GM23338 (cell line): ENCODE measurements at regions not wholly inside any gene's neighbourhood (a gene's known extent, or its start where the extent isn't known, plus 50 kb on each side); places are given as distances from the start of the nearest gene placed in this dataset.

ENCODE experiments used
- ATAC-seq: fragments of 200-7000 bp; cut with Tn5 transposase; 3 replicates; pipeline ENCODE4 v1.9.1; 2020
- DNase-seq: peaks from one replicate; pipeline ENCODE4 v3.0.0-alpha.2; 2015; ENCODE audit warnings: low spot score
- H2AFZ ChIP-seq: fragments of 200-600 bp; sonication (generic); 2 replicates; pipeline ENCODE4 v1.8.0; 2016; ENCODE audit warnings: antibody characterized with exemption, mild to moderate bottlenecking, moderate library complexity
- H3F3A ChIP-seq: fragments of 200-600 bp; sonication (generic); replicated peaks from 2 replicates; pipeline ENCODE4 v1.8.0; 2017; ENCODE audit warnings: antibody characterized with exemption, mixed run types, low read depth
- H3K27ac ChIP-seq: fragments of 200-600 bp; sonication (generic); 2 replicates; pipeline ENCODE4 v1.6.1; 2016; ENCODE audit warnings: low read depth
- H3K27me3 ChIP-seq: fragments of 200-600 bp; sonication (generic); 2 replicates; pipeline ENCODE4 v1.8.0; 2016; ENCODE audit warnings: mild to moderate bottlenecking, mixed run types, moderate library complexity; ENCODE audit not compliant: insufficient read depth
- H3K36me3 ChIP-seq: fragments of 200-600 bp; sonication (generic); 2 replicates; pipeline ENCODE4 v1.8.0; 2016; ENCODE audit warnings: mild to moderate bottlenecking; ENCODE audit not compliant: insufficient read depth
- H3K4me1 ChIP-seq: fragments of 200-600 bp; sonication (generic); 2 replicates; pipeline ENCODE4 v1.8.0; 2016; ENCODE audit warnings: mild to moderate bottlenecking, moderate library complexity; ENCODE audit not compliant: insufficient read depth
- H3K4me2 ChIP-seq: fragments of 200-600 bp; sonication (generic); 2 replicates; pipeline ENCODE4 v1.7.1; 2017; ENCODE audit warnings: mixed run types
- H3K4me3 ChIP-seq: fragments of 200-600 bp; sonication (generic); 2 replicates; pipeline ENCODE4 v1.6.1; 2016; ENCODE audit warnings: mixed run types
- H3K79me2 ChIP-seq: fragments of 200-600 bp; sonication (generic); replicated peaks from 2 replicates; pipeline ENCODE4 v1.8.0; 2017; ENCODE audit warnings: mild to moderate bottlenecking; ENCODE audit not compliant: insufficient read depth
- H3K9me2 ChIP-seq: fragments of 200-600 bp; sonication (generic); 2 replicates; pipeline ENCODE4 v1.8.0; 2017; ENCODE audit not compliant: insufficient read depth
- H4K20me1 ChIP-seq: fragments of 200-600 bp; sonication (generic); replicated peaks from 2 replicates; pipeline ENCODE4 v1.8.0; 2017; ENCODE audit warnings: mild to moderate bottlenecking; ENCODE audit not compliant: insufficient read depth
- H3K27ac Mint-ChIP-seq: 2 replicates; pipeline ENCODE4 v1.8.0; 2020; ENCODE audit warnings: inconsistent platforms, mild to moderate bottlenecking, moderate library complexity, mixed read lengths
- H3K27me3 Mint-ChIP-seq: 3 replicates; pipeline ENCODE4 v1.8.0; 2022; ENCODE audit warnings: low read depth, mild to moderate bottlenecking, moderate library complexity, mixed read lengths, inconsistent platforms; ENCODE audit not compliant: insufficient read depth, poor library complexity
- H3K36me3 Mint-ChIP-seq: 3 replicates; pipeline ENCODE4 v1.8.0; 2021; ENCODE audit warnings: low read depth, mild to moderate bottlenecking, inconsistent platforms, moderate library complexity, mixed read lengths
- H3K4me1 Mint-ChIP-seq: 3 replicates; pipeline ENCODE4 v1.8.0; 2020; ENCODE audit warnings: mild to moderate bottlenecking, inconsistent platforms, mixed read lengths
- H3K4me3 Mint-ChIP-seq: 3 replicates; pipeline ENCODE4 v1.8.0; 2021; ENCODE audit warnings: moderate library complexity, mild to moderate bottlenecking, inconsistent platforms, mixed read lengths
- H3K9me3 Mint-ChIP-seq: 3 replicates; pipeline ENCODE4 v1.8.0; 2020; ENCODE audit warnings: moderate library complexity, mild to moderate bottlenecking, inconsistent platforms, mixed read lengths
- ETS1 ChIP-seq: IDR thresholded peaks from 2 replicates; pipeline ENCODE4 v1.6.1; 2016; ENCODE audit warnings: antibody characterized with exemption
- EZH2 ChIP-seq: fragments of 200-600 bp; sonication (generic); IDR thresholded peaks from one replicate; pipeline ENCODE4 v1.8.0; 2017; ENCODE audit warnings: antibody characterized with exemption, mild to moderate bottlenecking, low read depth; ENCODE audit not compliant: unreplicated experiment
- JUNB ChIP-seq: IDR thresholded peaks from one replicate; pipeline ENCODE4 v1.6.1; 2016; ENCODE audit warnings: antibody characterized with exemption; ENCODE audit not compliant: unreplicated experiment
- POLR2AphosphoS5 ChIP-seq: IDR thresholded peaks from 2 replicates; pipeline ENCODE4 v1.6.1; 2016; ENCODE audit warnings: antibody characterized with exemption, low read depth
- REST ChIP-seq: IDR thresholded peaks from one replicate; pipeline ENCODE4 v1.6.1; 2018; ENCODE audit warnings: antibody characterized with exemption; ENCODE audit not compliant: unreplicated experiment
- TF ChIP-seq, protein P1 (sequence below), 2 experiments: fragments of 200-600 bp in 1 of 2; sonication (generic) in 1 of 2; conservative IDR thresholded peaks; 2 replicates each; pipeline versions ENCODE4 v1.5.1 to v1.6.1; 2016 to 2017; ENCODE audit warnings: antibody characterized with exemption in 2 of 2, low read depth in 2 of 2, mild to moderate bottlenecking in 2 of 2, moderate library complexity in 1 of 2

DNA sequence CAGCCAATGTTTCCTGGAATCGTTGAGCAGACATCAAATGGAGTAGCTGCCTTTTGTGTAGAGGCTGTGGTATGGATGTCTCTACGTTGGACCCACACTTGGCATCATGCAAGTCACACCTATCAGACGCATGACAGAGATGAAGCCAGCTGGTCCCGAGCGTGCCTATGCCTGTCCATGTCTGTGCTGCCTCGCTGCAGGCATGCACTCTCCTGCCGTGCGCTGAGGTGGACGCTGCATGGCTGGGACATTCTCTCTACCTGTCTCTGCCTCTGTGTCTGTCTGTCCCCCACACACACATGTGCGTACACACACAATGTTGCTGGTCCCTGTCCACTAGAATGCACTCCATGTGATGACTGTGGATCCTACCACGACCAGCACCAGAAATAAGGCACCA is 514.2 kb upstream of the MYT1L start (continued):
- no peak for TF ChIP-seq EZH2
- no peak for TF ChIP-seq JUNB
- no peak for TF ChIP-seq REST
- no peak for TF ChIP-seq POLR2AphosphoS5

DNA sequence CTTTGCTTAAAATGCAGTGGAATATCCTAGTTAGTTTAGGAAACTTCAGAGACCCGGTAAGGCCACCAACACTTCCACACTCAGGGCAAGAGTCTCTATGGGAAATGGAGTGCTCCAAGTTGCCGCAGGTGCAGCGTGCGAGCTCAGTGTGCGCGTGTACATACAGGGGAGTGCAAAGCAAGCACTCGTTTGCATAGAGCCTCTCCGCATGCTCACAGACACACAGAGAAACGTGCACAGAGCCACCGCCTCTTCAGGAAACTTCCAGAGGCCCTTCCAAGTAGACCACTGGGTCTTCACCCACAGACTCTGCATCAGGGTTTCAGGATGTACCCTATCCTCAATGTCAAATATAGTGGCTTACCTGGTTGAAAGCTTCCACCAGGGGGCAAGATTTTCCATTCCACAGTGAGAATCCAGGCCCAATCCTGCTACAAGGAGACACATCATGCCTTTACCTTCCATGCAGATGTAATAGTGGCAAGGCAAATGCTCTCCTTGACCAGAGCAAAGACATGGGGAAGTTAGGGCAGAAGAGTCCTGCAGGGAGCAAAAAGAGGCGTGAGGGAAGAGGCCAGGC is 513.0 kb upstream of the MYT1L start:
- H3K4me3 ChIP-seq: no peak overlapping the region
- DNase-seq (peak; percentile 58), ATAC-seq (peak; percentile 53)
- H2AFZ ChIP-seq: no peak overlapping the region
- no peaks in the 10 kb centered on the region for H3K4me1 ChIP-seq
- no peak overlapping the region for H3K4me2 ChIP-seq
- no peaks in the 10 kb centered on the region for H4K20me1 ChIP-seq
- TF ChIP-seq ETS1: no peak
- TF ChIP-seq, protein P1, sequence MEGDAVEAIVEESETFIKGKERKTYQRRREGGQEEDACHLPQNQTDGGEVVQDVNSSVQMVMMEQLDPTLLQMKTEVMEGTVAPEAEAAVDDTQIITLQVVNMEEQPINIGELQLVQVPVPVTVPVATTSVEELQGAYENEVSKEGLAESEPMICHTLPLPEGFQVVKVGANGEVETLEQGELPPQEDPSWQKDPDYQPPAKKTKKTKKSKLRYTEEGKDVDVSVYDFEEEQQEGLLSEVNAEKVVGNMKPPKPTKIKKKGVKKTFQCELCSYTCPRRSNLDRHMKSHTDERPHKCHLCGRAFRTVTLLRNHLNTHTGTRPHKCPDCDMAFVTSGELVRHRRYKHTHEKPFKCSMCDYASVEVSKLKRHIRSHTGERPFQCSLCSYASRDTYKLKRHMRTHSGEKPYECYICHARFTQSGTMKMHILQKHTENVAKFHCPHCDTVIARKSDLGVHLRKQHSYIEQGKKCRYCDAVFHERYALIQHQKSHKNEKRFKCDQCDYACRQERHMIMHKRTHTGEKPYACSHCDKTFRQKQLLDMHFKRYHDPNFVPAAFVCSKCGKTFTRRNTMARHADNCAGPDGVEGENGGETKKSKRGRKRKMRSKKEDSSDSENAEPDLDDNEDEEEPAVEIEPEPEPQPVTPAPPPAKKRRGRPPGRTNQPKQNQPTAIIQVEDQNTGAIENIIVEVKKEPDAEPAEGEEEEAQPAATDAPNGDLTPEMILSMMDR (conservative IDR thresholded peaks at IDR 0.05; ENCODE audit: low read depth in 2 of 2): peak; percentile 65 to 72
- TF ChIP-seq POLR2AphosphoS5: no peak
- H3K27me3 ChIP-seq: no peaks in the 10 kb centered on the region
- no peak overlapping the region for H3K27ac ChIP-seq
- H3K27ac Mint-ChIP-seq: no peak overlapping the region
- H3F3A ChIP-seq: no peaks in the 10 kb centered on the region
- no peaks in the 10 kb centered on the region for H3K9me3 Mint-ChIP-seq
- H3K27me3 Mint-ChIP-seq: peaks cover 3% of the 10 kb centered on the region
- H3K4me3 Mint-ChIP-seq: no peak overlapping the region
- peaks cover 4% of the 10 kb centered on the region; the same call in 2 of the 3 replicates for H3K4me1 Mint-ChIP-seq
- H3K36me3 Mint-ChIP-seq: no peaks in the 10 kb centered on the region
- no peaks in the 10 kb centered on the region for H3K79me2 ChIP-seq
- H3K9me2 ChIP-seq: peaks cover 4% of the 10 kb centered on the region; the same call in 1 of the 2 replicates
- no peaks in the 10 kb centered on the region for H3K36me3 ChIP-seq

GRCh38 chr2:2842466-2842865 is 511.4 kb upstream of the MYT1L start:
- no peak overlapping the region for H3K4me2 ChIP-seq
- H4K20me1 ChIP-seq: no peaks in the 10 kb centered on the region
- no peak for ATAC-seq
- no peaks in the 10 kb centered on the region for H3K27me3 ChIP-seq
- H3K4me1 Mint-ChIP-seq: peaks cover 4% of the 10 kb centered on the region; the same call in 2 of the 3 replicates
- no peak for DNase-seq
- H3K27ac ChIP-seq: no peak overlapping the region
- no peaks in the 10 kb centered on the region for H3F3A ChIP-seq
- no peaks in the 10 kb centered on the region for H3K36me3 Mint-ChIP-seq
- no peaks in the 10 kb centered on the region for H3K79me2 ChIP-seq
- H3K4me3 Mint-ChIP-seq: no peak overlapping the region
- no peaks in the 10 kb centered on the region for H3K36me3 ChIP-seq
- no peak overlapping the region for H2AFZ ChIP-seq
- peaks cover 4% of the 10 kb centered on the region; the same call in 1 of the 2 replicates for H3K9me2 ChIP-seq
- no peak overlapping the region for H3K27ac Mint-ChIP-seq
- H3K4me1 ChIP-seq: no peaks in the 10 kb centered on the region
- H3K9me3 Mint-ChIP-seq: no peaks in the 10 kb centered on the region; the same call in 2 of the 3 replicates
- peaks cover 10% of the 10 kb centered on the region for H3K27me3 Mint-ChIP-seq
- no peak overlapping the region for H3K4me3 ChIP-seq
- no peak for TF ChIP-seq REST
- TF ChIP-seq JUNB: no peak
